ENCODE measurements at regions not wholly inside any gene's neighbourhood (a gene's known extent, or its start where the extent isn't known, plus 50 kb on each side); places are given as distances from the start of the nearest gene placed in this dataset.
"Not testable (repeated sequence)": the region's sequence is repeated elsewhere in the genome, so short reads cannot be mapped to it uniquely, and the experiment has no call there.

DNA sequence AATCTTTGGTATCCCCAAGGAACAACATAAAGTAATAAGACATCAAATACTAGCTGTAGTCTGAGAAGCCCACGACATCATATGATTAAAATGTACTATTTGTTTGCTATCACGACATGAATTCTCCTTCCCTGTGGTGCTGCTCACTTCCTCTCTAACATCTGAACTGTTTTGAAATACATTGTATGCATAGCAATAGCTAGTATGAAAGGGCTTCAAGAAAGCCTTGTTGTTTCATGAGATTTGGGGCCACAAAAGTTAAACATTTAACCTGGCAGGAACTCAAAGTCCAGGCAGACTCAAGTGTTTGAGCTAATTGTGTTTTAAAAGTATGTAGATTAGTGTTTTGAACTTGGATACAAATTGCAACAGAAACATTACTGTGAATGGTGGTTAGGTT is 237.4 kb upstream of the PTGER4 start:
- ChIA-PET CTCF (interaction anchor here (0.7 kb wide), 1 partner anchor 13 kb away, joined by 3 read pairs; no protein-coding TSS in a partner anchor), POLR2A (no interaction called here)
- intact Hi-C loops (cut with micrococcal nuclease), result no loop called here
- Mint-ChIP-seq H3K36me3 (ENCODE audit: insufficient read depth, unreplicated experiment) (no peaks in the 10 kb centered on the region), H3K27me3 (ENCODE audit: insufficient read depth, unreplicated experiment) (no peaks in the 10 kb centered on the region), H3K9me3 (ENCODE audit: unreplicated experiment) (no peaks in the 10 kb centered on the region), H3K4me1 (ENCODE audit: insufficient read depth, unreplicated experiment) (peaks cover 4% of the 10 kb centered on the region), H3K27ac (ENCODE audit: low read depth, unreplicated experiment) (no peak overlapping the region), H3K4me3 (ENCODE audit: unreplicated experiment) (no peak overlapping the region)
- BruUV-seq (replicated peaks), result no TSS peak
- no peak for TF ChIP-seq CTCF (IDR thresholded peaks at IDR 0.05; ENCODE audit: unreplicated experiment)
- no peak for DNase-seq (ENCODE audit: unreplicated experiment)

GRCh38 chr5:40441733-40442132 is 238.0 kb upstream of the PTGER4 start:
- CTCF ChIA-PET, result no interaction called here
- Mint-ChIP-seq H3K4me3 (ENCODE audit: unreplicated experiment) (no peak overlapping the region), H3K27me3 (ENCODE audit: insufficient read depth, unreplicated experiment) (no peaks in the 10 kb centered on the region), H3K27ac (ENCODE audit: low read depth, unreplicated experiment) (no peak overlapping the region), H3K9me3 (ENCODE audit: unreplicated experiment) (no peaks in the 10 kb centered on the region), H3K36me3 (ENCODE audit: insufficient read depth, unreplicated experiment) (no peaks in the 10 kb centered on the region), H3K4me1 (ENCODE audit: insufficient read depth, unreplicated experiment) (peaks cover 4% of the 10 kb centered on the region)
- TF ChIP-seq CTCF (IDR thresholded peaks at IDR 0.05; ENCODE audit: unreplicated experiment), result no peak
- no peak for DNase-seq (ENCODE audit: unreplicated experiment)
- intact Hi-C loops (cut with micrococcal nuclease), result no loop called here
- POLR2A ChIA-PET, result no interaction called here
- BruUV-seq (replicated peaks), result no TSS peak

DNA sequence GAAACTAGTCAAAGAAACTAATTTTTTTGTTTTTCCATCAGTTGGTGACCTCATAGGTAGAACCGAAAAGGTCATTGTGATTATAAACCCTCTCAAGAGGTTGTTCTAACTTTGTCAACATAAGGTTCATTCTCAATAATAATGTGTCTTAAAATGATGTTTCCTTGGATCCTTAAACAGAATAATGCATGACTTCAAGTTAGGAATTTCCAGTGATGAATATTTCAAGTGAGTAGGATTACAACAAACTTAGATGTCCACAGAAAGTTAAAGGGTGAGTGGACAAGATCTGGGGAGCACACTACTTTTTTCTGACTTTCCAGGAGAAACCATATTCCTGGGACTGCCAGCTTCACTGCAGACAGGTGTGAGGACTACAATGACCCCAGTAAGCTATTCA is 239.0 kb upstream of the PTGER4 start:
- H3K36me3 Mint-ChIP-seq (ENCODE audit: insufficient read depth, unreplicated experiment), result no peaks in the 10 kb centered on the region
- no peak for DNase-seq (ENCODE audit: unreplicated experiment)
- ChIA-PET CTCF (no interaction called here), POLR2A (interaction anchor here (0.7 kb wide), 1 partner anchor 621 kb away, joined by 4 read pairs; no protein-coding TSS in a partner anchor)
- TF ChIP-seq CTCF (IDR thresholded peaks at IDR 0.05; ENCODE audit: unreplicated experiment), result no peak
- no peak overlapping the region for H3K4me3 Mint-ChIP-seq (ENCODE audit: unreplicated experiment)
- H3K27ac Mint-ChIP-seq (ENCODE audit: low read depth, unreplicated experiment), result no peak overlapping the region
- BruUV-seq (replicated peaks), result no TSS peak
- no peaks in the 10 kb centered on the region for H3K27me3 Mint-ChIP-seq (ENCODE audit: insufficient read depth, unreplicated experiment)
- H3K4me1 Mint-ChIP-seq (ENCODE audit: insufficient read depth, unreplicated experiment), result peaks cover 4% of the 10 kb centered on the region
- intact Hi-C loops (cut with micrococcal nuclease), result no loop called here
- no peaks in the 10 kb centered on the region for H3K9me3 Mint-ChIP-seq (ENCODE audit: unreplicated experiment)

- H3K4me3 Mint-ChIP-seq (ENCODE audit: unreplicated experiment); CTCF ChIA-PET; H3K27ac Mint-ChIP-seq (ENCODE audit: low read depth, unreplicated experiment); intact Hi-C loops (cut with micrococcal nuclease); H3K27me3 Mint-ChIP-seq (ENCODE audit: insufficient read depth, unreplicated experiment); H3K36me3 Mint-ChIP-seq (ENCODE audit: insufficient read depth, unreplicated experiment); BruUV-seq (replicated peaks); H3K4me1 Mint-ChIP-seq (ENCODE audit: insufficient read depth, unreplicated experiment); H3K9me3 Mint-ChIP-seq (ENCODE audit: unreplicated experiment): not testable (repeated sequence)
- POLR2A ChIA-PET, result interaction anchor here (1.4 kb wide), 1 partner anchor 9 kb away, joined by 3 read pairs; no protein-coding TSS in a partner anchor
- DNase-seq (ENCODE audit: unreplicated experiment), result peak; percentile 4
These were observed 240.6 kb upstream of the PTGER4 start for GRCh38 chr5:40439103-40439502.

GRCh38 chr5:40438646-40439045 is 241.1 kb upstream of the PTGER4 start:
- CTCF ChIA-PET; intact Hi-C loops (cut with micrococcal nuclease); H3K27me3 Mint-ChIP-seq (ENCODE audit: insufficient read depth, unreplicated experiment): not testable (repeated sequence)

More at GRCh38 chr5:40438646-40439045, 241.1 kb upstream of the PTGER4 start:
- not testable (repeated sequence) for H3K27ac Mint-ChIP-seq (ENCODE audit: low read depth, unreplicated experiment); H3K36me3 Mint-ChIP-seq (ENCODE audit: insufficient read depth, unreplicated experiment); H3K4me3 Mint-ChIP-seq (ENCODE audit: unreplicated experiment); H3K4me1 Mint-ChIP-seq (ENCODE audit: insufficient read depth, unreplicated experiment); H3K9me3 Mint-ChIP-seq (ENCODE audit: unreplicated experiment); DNase-seq (ENCODE audit: unreplicated experiment); BruUV-seq (replicated peaks)
- POLR2A ChIA-PET, result interaction anchor here (1.4 kb wide), 1 partner anchor 8 kb away, joined by 3 read pairs; no protein-coding TSS in a partner anchor

Measured in MCF 10A (cell line).